ENCODE measurements at regions not wholly inside any gene's neighbourhood (a gene's known extent, or its start where the extent isn't known, plus 50 kb on each side); places are given as distances from the start of the nearest gene placed in this dataset.

- no peaks in the 10 kb centered on the region for H3K4me1 ChIP-seq
- TF ChIP-seq, protein P1, sequence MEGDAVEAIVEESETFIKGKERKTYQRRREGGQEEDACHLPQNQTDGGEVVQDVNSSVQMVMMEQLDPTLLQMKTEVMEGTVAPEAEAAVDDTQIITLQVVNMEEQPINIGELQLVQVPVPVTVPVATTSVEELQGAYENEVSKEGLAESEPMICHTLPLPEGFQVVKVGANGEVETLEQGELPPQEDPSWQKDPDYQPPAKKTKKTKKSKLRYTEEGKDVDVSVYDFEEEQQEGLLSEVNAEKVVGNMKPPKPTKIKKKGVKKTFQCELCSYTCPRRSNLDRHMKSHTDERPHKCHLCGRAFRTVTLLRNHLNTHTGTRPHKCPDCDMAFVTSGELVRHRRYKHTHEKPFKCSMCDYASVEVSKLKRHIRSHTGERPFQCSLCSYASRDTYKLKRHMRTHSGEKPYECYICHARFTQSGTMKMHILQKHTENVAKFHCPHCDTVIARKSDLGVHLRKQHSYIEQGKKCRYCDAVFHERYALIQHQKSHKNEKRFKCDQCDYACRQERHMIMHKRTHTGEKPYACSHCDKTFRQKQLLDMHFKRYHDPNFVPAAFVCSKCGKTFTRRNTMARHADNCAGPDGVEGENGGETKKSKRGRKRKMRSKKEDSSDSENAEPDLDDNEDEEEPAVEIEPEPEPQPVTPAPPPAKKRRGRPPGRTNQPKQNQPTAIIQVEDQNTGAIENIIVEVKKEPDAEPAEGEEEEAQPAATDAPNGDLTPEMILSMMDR (IDR thresholded peaks at IDR 0.05) = no peak
- FAIRE-seq (no peak), ATAC-seq (no peak), DNase-seq (no peak)
- WGBS, 2 donors = 41 to 54% methylated on average over 1 of the region's 1 CpG
- H3K27me3 ChIP-seq = no peaks in the 10 kb centered on the region
- H3K36me3 ChIP-seq = no peaks in the 10 kb centered on the region
- no peak overlapping the region for H3K27ac ChIP-seq
- intact Hi-C loops (cut with DNase I) = no loop called here
- no peaks in the 10 kb centered on the region for H3K9me3 ChIP-seq
- no peak overlapping the region for H3K4me3 ChIP-seq
These were observed 233.8 kb upstream of the FBXL7 start for GRCh38 chr5:15266229-15266628.

DNA sequence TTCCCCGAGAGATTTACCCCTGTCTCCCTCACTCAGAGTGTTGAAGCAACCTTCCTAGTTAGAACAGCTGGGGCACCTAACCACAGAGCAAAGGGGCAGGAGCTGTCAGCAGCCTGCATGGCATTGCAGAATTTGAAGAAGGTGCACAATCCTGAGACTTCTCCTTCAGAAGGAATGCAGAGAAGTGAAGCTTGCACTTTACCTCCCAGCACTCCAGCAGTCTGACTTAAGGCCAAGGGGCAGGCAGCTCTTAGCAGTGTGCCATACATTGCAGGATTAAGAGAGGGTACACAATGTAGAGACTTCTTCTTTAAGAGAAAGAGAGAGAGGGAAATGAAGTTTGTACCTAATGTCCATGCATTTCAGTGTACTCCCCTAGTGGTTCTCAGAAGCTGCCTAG is 236.0 kb upstream of the FBXL7 start:
- Histone ChIP-seq H3K4me3 (no peak overlapping the region), H3K27ac (no peak overlapping the region), H3K36me3 (no peaks in the 10 kb centered on the region), H3K9me3 (no peaks in the 10 kb centered on the region), H3K27me3 (no peaks in the 10 kb centered on the region), H3K4me1 (no peaks in the 10 kb centered on the region)
- ATAC-seq (no peak), FAIRE-seq (no peak), DNase-seq (no peak)
- TF ChIP-seq, protein P1 (IDR thresholded peaks at IDR 0.05) = no peak
- intact Hi-C loops (cut with DNase I) = no loop called here
- WGBS, 2 donors = 33 to 56% methylated on average over 1 of the region's 1 CpG

DNA sequence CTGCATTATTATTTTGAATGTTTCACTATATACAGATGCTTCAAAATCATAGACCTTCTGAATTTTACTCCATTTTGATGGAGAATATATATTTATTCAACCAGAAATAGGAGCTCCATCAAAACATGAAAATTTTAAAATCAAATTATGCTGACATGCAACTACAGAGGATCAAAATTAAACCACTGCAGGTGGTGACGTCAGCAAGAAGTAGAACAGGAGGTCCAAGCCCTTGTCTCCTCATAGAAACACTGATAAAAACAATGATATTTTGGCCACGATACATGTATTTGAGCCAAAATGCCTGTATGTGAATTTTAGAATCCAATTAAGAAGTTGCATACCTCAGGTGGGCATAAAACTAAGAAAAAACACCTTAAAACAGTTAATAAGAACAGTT is 236.6 kb upstream of the FBXL7 start:
- intact Hi-C loops (cut with DNase I) = no loop called here
- H3K9me3 ChIP-seq = no peaks in the 10 kb centered on the region
- DNase-seq (no peak), ATAC-seq (no peak), FAIRE-seq (no peak)
- H3K4me3 ChIP-seq = no peak overlapping the region
- 38 to 50% methylated on average over 2 of the region's 2 CpGs for WGBS, 2 donors
- H3K27ac ChIP-seq = no peak overlapping the region
- no peaks in the 10 kb centered on the region for H3K4me1 ChIP-seq
- no peaks in the 10 kb centered on the region for H3K27me3 ChIP-seq
- H3K36me3 ChIP-seq = no peaks in the 10 kb centered on the region
- TF ChIP-seq, protein P1 (IDR thresholded peaks at IDR 0.05) = no peak

DNA sequence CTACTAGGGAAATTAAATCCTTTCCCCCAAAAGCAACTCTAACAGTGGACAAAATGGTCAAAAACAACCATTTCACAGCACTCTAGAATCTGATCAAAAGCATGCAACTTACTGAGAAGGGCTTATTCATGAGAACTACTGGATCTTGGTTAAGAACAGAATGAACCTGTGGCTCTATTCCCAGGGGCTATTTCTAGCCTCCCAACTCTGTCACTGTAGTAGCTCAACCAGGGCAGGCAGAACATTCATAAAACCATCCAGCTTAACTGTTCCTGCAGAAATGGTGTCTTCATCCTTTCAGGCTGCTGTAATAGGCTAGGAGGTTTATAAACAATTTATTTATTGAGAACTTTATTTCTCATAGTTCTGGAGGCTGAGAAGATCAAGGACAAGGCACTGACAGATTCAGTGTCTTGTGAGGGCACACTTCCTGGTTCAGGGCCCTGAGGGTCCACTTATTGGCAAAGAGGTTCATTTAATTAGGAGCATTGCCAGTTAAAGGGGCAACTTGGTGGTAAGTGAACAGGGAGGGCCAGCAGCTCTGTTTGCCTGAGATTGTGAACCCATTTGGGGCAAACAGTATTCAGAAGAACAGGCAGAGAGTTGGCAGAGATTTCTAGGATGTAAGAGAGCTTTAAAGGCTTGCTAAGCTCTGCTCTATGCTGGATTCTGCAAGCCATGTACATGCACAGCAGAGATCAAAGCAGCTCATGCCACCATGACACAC is 238.5 kb upstream of the FBXL7 start:
- H3K36me3 ChIP-seq = no peaks in the 10 kb centered on the region
- DNase-seq = no peak
- no peak overlapping the region for H3K4me3 ChIP-seq
- no peaks in the 10 kb centered on the region for H3K4me1 ChIP-seq
- TF ChIP-seq, protein P1 (IDR thresholded peaks at IDR 0.05) = no peak
- intact Hi-C loops (cut with DNase I) = no loop called here
- FAIRE-seq = no peak
- ATAC-seq = no peak
- H3K27ac ChIP-seq = no peak overlapping the region
- H3K27me3 ChIP-seq = no peaks in the 10 kb centered on the region
- no peaks in the 10 kb centered on the region for H3K9me3 ChIP-seq

DNA sequence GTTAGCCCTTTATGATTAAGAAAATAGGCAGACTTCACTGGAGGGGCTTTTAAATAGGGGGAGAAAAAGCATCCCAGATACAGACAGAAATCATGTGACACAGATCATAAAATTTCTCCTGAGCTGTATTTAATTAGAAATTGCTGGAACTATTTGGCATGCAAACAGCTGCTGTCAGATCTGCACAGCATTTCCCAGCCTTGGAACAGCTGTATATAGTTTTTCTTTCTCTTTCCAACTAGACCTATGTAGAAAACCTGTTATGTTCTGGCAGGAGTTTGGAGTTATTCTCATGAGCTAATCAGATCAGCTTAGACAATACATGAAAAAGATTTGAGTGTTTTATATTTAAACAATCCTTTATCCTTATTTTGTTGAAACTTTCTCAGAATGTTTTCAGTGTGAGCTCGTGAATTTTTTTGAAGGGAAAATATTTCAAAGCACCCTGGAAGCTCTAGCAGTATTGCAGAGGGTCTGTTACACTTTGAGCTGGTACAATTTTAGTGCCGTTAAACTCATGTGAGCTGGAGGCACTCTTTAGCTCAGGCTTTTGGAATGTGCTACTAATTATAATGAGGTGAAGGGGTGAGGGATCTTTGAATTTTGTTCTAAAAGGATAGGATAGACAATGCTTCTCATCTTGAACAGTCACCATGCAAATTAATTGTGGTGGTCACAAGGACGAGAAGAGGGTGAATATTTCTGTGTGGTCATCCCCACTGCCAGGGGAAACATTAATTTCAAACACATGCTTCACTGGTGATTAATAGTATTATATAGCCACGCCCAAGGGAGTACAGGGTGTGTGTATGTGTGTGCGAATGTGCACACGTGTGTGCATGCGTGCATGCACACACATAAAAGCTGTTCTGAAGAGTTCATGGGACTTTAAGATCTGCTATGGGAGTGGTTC is 239.4 kb upstream of the FBXL7 start:
- H3K27ac ChIP-seq = no peak overlapping the region
- DNase-seq (no peak), ATAC-seq (no peak), FAIRE-seq (no peak)
- no peaks in the 10 kb centered on the region for H3K36me3 ChIP-seq
- H3K9me3 ChIP-seq = no peaks in the 10 kb centered on the region
- no peaks in the 10 kb centered on the region for H3K4me1 ChIP-seq
- 44 to 53% methylated on average over 7 of the region's 7 CpGs for WGBS, 2 donors
- TF ChIP-seq, protein P1 (IDR thresholded peaks at IDR 0.05) = no peak
- intact Hi-C loops (cut with DNase I) = no loop called here
- no peak overlapping the region for H3K4me3 ChIP-seq
- no peaks in the 10 kb centered on the region for H3K27me3 ChIP-seq
